NCI-H748 (cell line): ENCODE measurements at regions not wholly inside any gene's neighbourhood (a gene's known extent, or its start where the extent isn't known, plus 50 kb on each side); places are given as distances from the start of the nearest gene placed in this dataset.

Experiments
- DNase-seq: peaks from one replicate; lab custom pipeline; 2025; ENCODE audit not compliant: unreplicated experiment; lab: John Stamatoyannopoulos, UW

- no peak for DNase-seq
Measured at GRCh38 chr10:125344573-125345171, 184.3 kb upstream of the CTBP2 start.

GRCh38 chr10:125343983-125344382 is 183.6 kb upstream of the CTBP2 start:
- DNase-seq, result no peak

- DNase-seq, result peak; percentile 18
Measured at GRCh38 chr10:125343118-125343925, 183.0 kb upstream of the CTBP2 start.

GRCh38 chr10:125341611-125342010 is 181.2 kb upstream of the CTBP2 start:
- DNase-seq, result no peak

- no peak for DNase-seq
Measured at GRCh38 chr10:125340903-125341302, 180.5 kb upstream of the CTBP2 start.

- no peak for DNase-seq
Measured at GRCh38 chr10:125337510-125337909, 177.1 kb upstream of the CTBP2 start.

- no peak for DNase-seq
Measured at GRCh38 chr10:125334545-125334944, 174.2 kb upstream of the CTBP2 start.

GRCh38 chr10:125333769-125334168 is 173.4 kb upstream of the CTBP2 start:
- no peak for DNase-seq

- DNase-seq, result no peak
Measured at GRCh38 chr10:125333209-125333591, 172.8 kb upstream of the CTBP2 start.

- no peak for DNase-seq
Measured at GRCh38 chr10:125332548-125333208, 172.3 kb upstream of the CTBP2 start.

GRCh38 chr10:125331056-125331455 is 170.7 kb upstream of the CTBP2 start:
- no peak for DNase-seq

GRCh38 chr10:125329056-125329455 is 168.7 kb upstream of the CTBP2 start:
- no peak for DNase-seq

- DNase-seq, result no peak
Measured at GRCh38 chr10:125325326-125325725, 165.0 kb upstream of the CTBP2 start.

- DNase-seq, result no peak
Measured at GRCh38 chr10:125316436-125316835, 156.1 kb upstream of the CTBP2 start.

- no peak for DNase-seq
Measured at GRCh38 chr10:125300937-125301336, 140.6 kb upstream of the CTBP2 start.

GRCh38 chr10:125299461-125299860 is 139.1 kb upstream of the CTBP2 start:
- DNase-seq, result no peak

GRCh38 chr10:125296598-125296997 is 136.2 kb upstream of the CTBP2 start:
- no peak for DNase-seq

GRCh38 chr10:125294109-125294508 is 133.7 kb upstream of the CTBP2 start:
- peak; percentile 40 for DNase-seq

- no peak for DNase-seq
Measured at GRCh38 chr10:125291836-125292235, 131.5 kb upstream of the CTBP2 start.

GRCh38 chr10:125289461-125289860 is 129.1 kb upstream of the CTBP2 start:
- DNase-seq, result no peak

- peak; percentile 45 for DNase-seq
Measured at GRCh38 chr10:125284875-125285597, 124.7 kb upstream of the CTBP2 start.
